ENCODE measurements at regions not wholly inside any gene's neighbourhood (a gene's known extent, or its start where the extent isn't known, plus 50 kb on each side); places are given as distances from the start of the nearest gene placed in this dataset.

GRCh38 chr4:163958751-163959150, 464.3 kb downstream of the TMA16 start:
- 7% methylated on average over 2 of the region's 2 CpGs for WGBS (ENCODE audit: missing lambda C conversion rate)
- no peak overlapping the region for H3K4me2 ChIP-seq
- no peak for FAIRE-seq
- H3K4me3 ChIP-seq: no peak overlapping the region
- no peaks in the 10 kb centered on the region for H3K9me3 ChIP-seq
- no peak for DNase-seq (ENCODE audit: low read depth in 1 of 2, low spot score in 1 of 2)
- no peak overlapping the region for H3K27ac ChIP-seq
- CTCF ChIA-PET: interaction anchor here (0.7 kb wide), 1 partner anchor 403 kb away, joined by 3 read pairs; no protein-coding TSS in a partner anchor
- POLR2A ChIA-PET: no interaction called here
- no peak for TF ChIP-seq CHD4 (IDR thresholded peaks at IDR 0.05; ENCODE audit: borderline replicate concordance)
- TF ChIP-seq POLR2A (IDR thresholded peaks at IDR 0.05; ENCODE audit: low read length): no peak
- TF ChIP-seq, protein P1, sequence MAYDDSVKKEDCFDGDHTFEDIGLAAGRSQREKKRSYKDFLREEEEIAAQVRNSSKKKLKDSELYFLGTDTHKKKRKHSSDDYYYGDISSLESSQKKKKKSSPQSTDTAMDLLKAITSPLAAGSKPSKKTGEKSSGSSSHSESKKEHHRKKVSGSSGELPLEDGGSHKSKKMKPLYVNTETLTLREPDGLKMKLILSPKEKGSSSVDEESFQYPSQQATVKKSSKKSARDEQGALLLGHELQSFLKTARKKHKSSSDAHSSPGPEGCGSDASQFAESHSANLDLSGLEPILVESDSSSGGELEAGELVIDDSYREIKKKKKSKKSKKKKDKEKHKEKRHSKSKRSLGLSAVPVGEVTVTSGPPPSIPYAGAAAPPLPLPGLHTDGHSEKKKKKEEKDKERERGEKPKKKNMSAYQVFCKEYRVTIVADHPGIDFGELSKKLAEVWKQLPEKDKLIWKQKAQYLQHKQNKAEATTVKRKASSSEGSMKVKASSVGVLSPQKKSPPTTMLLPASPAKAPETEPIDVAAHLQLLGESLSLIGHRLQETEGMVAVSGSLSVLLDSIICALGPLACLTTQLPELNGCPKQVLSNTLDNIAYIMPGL (CRISPR knock-in tag; IDR thresholded peaks at IDR 0.05; ENCODE audit: borderline replicate concordance): no peak
- ATAC-seq: no peak
- no peaks in the 10 kb centered on the region for H3K4me1 ChIP-seq

- Histone ChIP-seq H3K4me1 (no peaks in the 10 kb centered on the region), H3K27ac (no peak overlapping the region), H3K4me2 (no peak overlapping the region), H3K4me3 (no peak overlapping the region), H3K9me3 (no peaks in the 10 kb centered on the region)
- ATAC-seq (no peak), FAIRE-seq (no peak), DNase-seq (ENCODE audit: low read depth in 1 of 2, low spot score in 1 of 2) (no peak)
- CTCF ChIA-PET: interaction anchor here (0.6 kb wide), 1 partner anchor 216 kb away, joined by 3 read pairs; no protein-coding TSS in a partner anchor
- 20% methylated on average over 6 of the region's 6 CpGs for WGBS (ENCODE audit: missing lambda C conversion rate)
- TF ChIP-seq NR3C1 (IDR thresholded peaks at IDR 0.05) (no peak), FOSB (CRISPR knock-in tag; IDR thresholded peaks at IDR 0.05) (no peak), SREBF2 (IDR thresholded peaks at IDR 0.05) (no peak), SMC3 (IDR thresholded peaks at IDR 0.05) (no peak), RARB (CRISPR knock-in tag; IDR thresholded peaks at IDR 0.05) (no peak), FOXS1 (CRISPR knock-in tag; IDR thresholded peaks at IDR 0.05) (no peak), POLR2AphosphoS2 (conservative IDR thresholded peaks at IDR 0.05; ENCODE audit: low read length) (no peak), HEYL (CRISPR knock-in tag; IDR thresholded peaks at IDR 0.05) (no peak), EHMT2 (IDR thresholded peaks at IDR 0.05; ENCODE audit: low read depth) (no peak), PHF8 (IDR thresholded peaks at IDR 0.05; ENCODE audit: borderline replicate concordance, low read depth) (no peak), MAZ (IDR thresholded peaks at IDR 0.05; ENCODE audit: borderline replicate concordance, low read depth, low read length) (no peak), ATOH8 (CRISPR knock-in tag; IDR thresholded peaks at IDR 0.05; ENCODE audit: low read depth) (no peak), TFCP2L1 (CRISPR knock-in tag; IDR thresholded peaks at IDR 0.05) (no peak), BHLHE40 (IDR thresholded peaks at IDR 0.05; ENCODE audit: low read depth, low read length) (no peak), JUNB (IDR thresholded peaks at IDR 0.05) (no peak)
- TF ChIP-seq, protein P2, sequence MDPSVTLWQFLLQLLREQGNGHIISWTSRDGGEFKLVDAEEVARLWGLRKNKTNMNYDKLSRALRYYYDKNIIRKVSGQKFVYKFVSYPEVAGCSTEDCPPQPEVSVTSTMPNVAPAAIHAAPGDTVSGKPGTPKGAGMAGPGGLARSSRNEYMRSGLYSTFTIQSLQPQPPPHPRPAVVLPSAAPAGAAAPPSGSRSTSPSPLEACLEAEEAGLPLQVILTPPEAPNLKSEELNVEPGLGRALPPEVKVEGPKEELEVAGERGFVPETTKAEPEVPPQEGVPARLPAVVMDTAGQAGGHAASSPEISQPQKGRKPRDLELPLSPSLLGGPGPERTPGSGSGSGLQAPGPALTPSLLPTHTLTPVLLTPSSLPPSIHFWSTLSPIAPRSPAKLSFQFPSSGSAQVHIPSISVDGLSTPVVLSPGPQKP (IDR thresholded peaks at IDR 0.05; ENCODE audit: low read depth, low read length): no peak
- TF ChIP-seq, protein P3, sequence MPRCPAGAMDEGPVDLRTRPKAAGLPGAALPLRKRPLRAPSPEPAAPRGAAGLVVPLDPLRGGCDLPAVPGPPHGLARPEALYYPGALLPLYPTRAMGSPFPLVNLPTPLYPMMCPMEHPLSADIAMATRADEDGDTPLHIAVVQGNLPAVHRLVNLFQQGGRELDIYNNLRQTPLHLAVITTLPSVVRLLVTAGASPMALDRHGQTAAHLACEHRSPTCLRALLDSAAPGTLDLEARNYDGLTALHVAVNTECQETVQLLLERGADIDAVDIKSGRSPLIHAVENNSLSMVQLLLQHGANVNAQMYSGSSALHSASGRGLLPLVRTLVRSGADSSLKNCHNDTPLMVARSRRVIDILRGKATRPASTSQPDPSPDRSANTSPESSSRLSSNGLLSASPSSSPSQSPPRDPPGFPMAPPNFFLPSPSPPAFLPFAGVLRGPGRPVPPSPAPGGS (IDR thresholded peaks at IDR 0.05): no peak
- POLR2A ChIA-PET: no interaction called here
Measured at GRCh38 chr4:163959932-163960331, 465.4 kb downstream of the TMA16 start.

- Histone ChIP-seq H3K4me2 (no peak overlapping the region), H3K27ac (no peak overlapping the region), H3K9me3 (no peaks in the 10 kb centered on the region), H3K4me1 (no peaks in the 10 kb centered on the region), H3K4me3 (no peak overlapping the region)
- ATAC-seq (no peak), FAIRE-seq (no peak), DNase-seq (ENCODE audit: low read depth in 1 of 2, low spot score in 1 of 2) (no peak)
- POLR2A ChIA-PET: no interaction called here
- 8% methylated on average over 3 of the region's 3 CpGs for WGBS (ENCODE audit: missing lambda C conversion rate)
- TF ChIP-seq RNF2 (IDR thresholded peaks at IDR 0.05; ENCODE audit: borderline replicate concordance, low read depth) (no peak), ZC3H11A (IDR thresholded peaks at IDR 0.05) (no peak), CBX8 (IDR thresholded peaks at IDR 0.05) (no peak), MAFK (IDR thresholded peaks at IDR 0.05; ENCODE audit: partially characterized antibody) (no peak), TFCP2L1 (CRISPR knock-in tag; IDR thresholded peaks at IDR 0.05) (no peak), KDM1A (IDR thresholded peaks at IDR 0.05; ENCODE audit: low read depth) (no peak), CTCF (IDR thresholded peaks at IDR 0.05) (no peak), NR3C1 (IDR thresholded peaks at IDR 0.05) (no peak), RFX5 (IDR thresholded peaks at IDR 0.05) (no peak), RCOR1 (IDR thresholded peaks at IDR 0.05; ENCODE audit: low read depth, low read length) (no peak), JUNB (IDR thresholded peaks at IDR 0.05) (no peak), FOSL2 (IDR thresholded peaks at IDR 0.05) (no peak), FOSL2 (CRISPR knock-in tag; IDR thresholded peaks at IDR 0.05) (no peak), HEYL (CRISPR knock-in tag; IDR thresholded peaks at IDR 0.05) (no peak), CHD4 (IDR thresholded peaks at IDR 0.05; ENCODE audit: borderline replicate concordance) (no peak), HOXB5 (CRISPR knock-in tag; IDR thresholded peaks at IDR 0.05) (no peak)
- CTCF ChIA-PET: no interaction called here
Measured at GRCh38 chr4:163966612-163967011, 472.1 kb downstream of the TMA16 start.

Data from A549 (cell line).